Uterus (tissue), 3 donors: ENCODE measurements at regions not wholly inside any gene's neighbourhood (a gene's known extent, or its start where the extent isn't known, plus 50 kb on each side); places are given as distances from the start of the nearest gene placed in this dataset.
A peak's percentile ranks its signal among the peaks of the same experiment; 100 is the strongest.

Experiments used
- DNase-seq, 2 donors: peaks; one replicate each; pipeline ENCODE4 v3.0.0-alpha.2; 2019 to 2020
- H3K27ac ChIP-seq, 2 donors: fragments of 200-600 bp; sonication (generic); 1 replicate in 1 of 2; 2 replicates in 1 of 2; pipeline ENCODE4 v1.5.1; 2016 to 2018
- H3K27me3 ChIP-seq, 2 donors: fragments of 200-600 bp; sonication (generic); one replicate each; pipeline ENCODE4 v1.5.1; 2018 to 2019; ENCODE audit warnings: control low read depth in 1 of 2
- H3K36me3 ChIP-seq, 2 donors: fragments of 200-600 bp; sonication (generic); one replicate each; pipeline ENCODE4 v1.5.1; 2019; ENCODE audit warnings: control low read depth in 1 of 2
- H3K4me1 ChIP-seq, 2 donors: fragments of 200-600 bp; sonication (generic); one replicate each; pipeline ENCODE4 v1.5.1; 2018 to 2019; ENCODE audit warnings: control low read depth in 1 of 2
- H3K4me3 ChIP-seq, 2 donors: fragments of 200-600 bp; sonication (generic); 1 replicate in 1 of 2; 2 replicates in 1 of 2; pipeline ENCODE4 v1.5.1; 2018 to 2019; ENCODE audit warnings: mild to moderate bottlenecking in 1 of 2
- H3K9me3 ChIP-seq, 2 donors: fragments of 200-600 bp; sonication (generic); one replicate each; pipeline ENCODE4 v1.5.1; 2019; ENCODE audit warnings: control low read depth in 1 of 2
- POLR2A ChIP-seq, 2 donors: fragments of 450-650 bp; IDR thresholded peaks; one replicate each; pipeline ENCODE4 v1.6.1; 2016; ENCODE audit warnings: antibody characterized with exemption in 2 of 2, mild to moderate bottlenecking in 1 of 2, moderate library complexity in 1 of 2
- intact Hi-C: fragments of 100-400 bp; cut with DNase I; formaldehyde crosslinking; loops from one replicate; pipeline ENCODE4 v1.15.1; 2023; ENCODE audit warnings: low total_unique reads
- TF ChIP-seq, protein P1 (sequence below), 4 experiments: fragments of 200-600 bp in 2 of 4; fragments of 450-650 bp in 2 of 4; sonication (generic) in 2 of 4; IDR thresholded peaks; one replicate each; pipeline ENCODE4 v1.5.1; 2016 to 2019; ENCODE audit warnings: antibody characterized with exemption in 4 of 4, mild to moderate bottlenecking in 2 of 4, moderate library complexity in 1 of 4
- donor health status: DM: yes; HTN: yes; CAD: no.

DNA sequence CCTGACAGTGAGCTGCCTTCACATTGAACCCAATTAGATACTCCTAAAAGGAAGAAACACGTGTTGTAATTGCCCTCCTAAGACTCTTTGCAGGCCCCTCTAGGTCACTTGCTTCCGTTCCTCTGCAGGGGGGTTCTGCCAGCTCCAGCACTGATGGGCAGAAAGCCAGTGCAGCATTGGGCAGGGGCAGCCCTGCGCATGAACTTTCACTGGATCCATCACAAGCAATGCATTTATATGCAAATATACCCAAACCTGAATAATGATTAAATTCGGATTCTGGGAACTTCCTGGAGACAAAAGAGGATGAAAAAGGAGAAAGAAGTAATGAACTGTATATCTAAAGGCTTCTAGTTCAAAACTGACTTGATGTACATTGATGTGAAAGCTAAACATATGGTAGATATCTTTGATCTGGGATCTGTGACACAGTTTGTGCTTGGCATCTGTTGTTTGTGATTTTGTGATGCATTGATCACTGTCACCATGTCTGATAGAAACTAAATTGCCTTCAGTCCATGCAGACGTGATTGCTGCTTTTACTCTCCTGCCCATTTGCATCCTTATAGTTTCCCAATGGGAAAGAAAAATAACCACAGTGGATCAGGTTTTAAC, 313.4 kb downstream of the DEPDC1B start:
- Histone ChIP-seq H3K4me1 (no peaks in the 10 kb centered on the region), H3K36me3 (no peaks in the 10 kb centered on the region), H3K4me3 (no peak overlapping the region), H3K27me3 (no peaks in the 10 kb centered on the region), H3K27ac (no peak overlapping the region), H3K9me3 (no peaks in the 10 kb centered on the region)
- DNase-seq: no peak
- TF ChIP-seq POLR2A (IDR thresholded peaks at IDR 0.05): no peak
- TF ChIP-seq, protein P1, sequence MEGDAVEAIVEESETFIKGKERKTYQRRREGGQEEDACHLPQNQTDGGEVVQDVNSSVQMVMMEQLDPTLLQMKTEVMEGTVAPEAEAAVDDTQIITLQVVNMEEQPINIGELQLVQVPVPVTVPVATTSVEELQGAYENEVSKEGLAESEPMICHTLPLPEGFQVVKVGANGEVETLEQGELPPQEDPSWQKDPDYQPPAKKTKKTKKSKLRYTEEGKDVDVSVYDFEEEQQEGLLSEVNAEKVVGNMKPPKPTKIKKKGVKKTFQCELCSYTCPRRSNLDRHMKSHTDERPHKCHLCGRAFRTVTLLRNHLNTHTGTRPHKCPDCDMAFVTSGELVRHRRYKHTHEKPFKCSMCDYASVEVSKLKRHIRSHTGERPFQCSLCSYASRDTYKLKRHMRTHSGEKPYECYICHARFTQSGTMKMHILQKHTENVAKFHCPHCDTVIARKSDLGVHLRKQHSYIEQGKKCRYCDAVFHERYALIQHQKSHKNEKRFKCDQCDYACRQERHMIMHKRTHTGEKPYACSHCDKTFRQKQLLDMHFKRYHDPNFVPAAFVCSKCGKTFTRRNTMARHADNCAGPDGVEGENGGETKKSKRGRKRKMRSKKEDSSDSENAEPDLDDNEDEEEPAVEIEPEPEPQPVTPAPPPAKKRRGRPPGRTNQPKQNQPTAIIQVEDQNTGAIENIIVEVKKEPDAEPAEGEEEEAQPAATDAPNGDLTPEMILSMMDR (IDR thresholded peaks at IDR 0.05): no peak
- intact Hi-C loops: no loop called here

DNA sequence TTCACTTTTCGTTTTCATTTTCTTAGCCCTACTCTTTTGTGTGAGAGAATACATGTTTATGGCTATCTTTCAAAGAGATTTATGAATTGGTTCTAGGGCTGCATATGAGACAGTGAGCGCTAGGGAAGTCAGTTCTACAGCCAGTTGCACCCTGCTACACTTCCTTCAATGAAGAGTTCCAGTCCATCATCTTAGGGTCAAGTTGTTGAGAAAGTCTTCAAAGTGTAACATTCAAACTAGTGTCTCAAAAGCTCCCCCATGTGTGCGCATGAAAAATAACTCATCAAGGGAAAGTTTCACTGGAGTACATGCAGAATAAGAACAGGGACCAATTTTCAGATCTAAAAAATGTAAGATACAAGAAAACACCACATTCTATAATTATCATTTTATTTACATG, 317.2 kb downstream of the DEPDC1B start:
- Histone ChIP-seq H3K9me3 (no peaks in the 10 kb centered on the region), H3K4me3 (no peak overlapping the region), H3K27me3 (no peaks in the 10 kb centered on the region), H3K4me1 (no peaks in the 10 kb centered on the region), H3K36me3 (no peaks in the 10 kb centered on the region), H3K27ac (no peak overlapping the region)
- DNase-seq: no peak
- no peak for TF ChIP-seq POLR2A (IDR thresholded peaks at IDR 0.05)
- TF ChIP-seq, protein P1 (IDR thresholded peaks at IDR 0.05): peak; percentile 5 to 41 (median 24)
- intact Hi-C loops: no loop called here

DNA sequence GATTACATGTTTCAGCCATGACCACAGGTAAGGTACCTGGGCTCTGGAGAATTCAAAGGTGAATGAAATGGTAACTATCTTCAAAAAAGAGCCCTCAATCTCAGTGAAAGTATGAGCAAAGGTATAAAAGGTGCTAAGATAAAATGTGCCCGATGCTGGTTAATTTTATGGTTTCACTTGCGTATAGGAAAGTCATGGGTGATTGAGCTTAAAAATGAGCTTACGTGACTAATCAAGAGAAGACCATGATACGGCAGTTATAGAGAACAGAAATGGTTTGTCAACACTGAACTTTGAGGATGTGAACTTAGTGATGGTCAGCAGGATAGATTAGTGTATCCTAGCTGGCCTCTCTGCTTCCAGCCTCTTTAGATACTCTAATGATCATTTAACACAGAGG, 320.1 kb downstream of the DEPDC1B start:
- Histone ChIP-seq H3K36me3 (no peaks in the 10 kb centered on the region), H3K4me1 (no peaks in the 10 kb centered on the region)

DNA sequence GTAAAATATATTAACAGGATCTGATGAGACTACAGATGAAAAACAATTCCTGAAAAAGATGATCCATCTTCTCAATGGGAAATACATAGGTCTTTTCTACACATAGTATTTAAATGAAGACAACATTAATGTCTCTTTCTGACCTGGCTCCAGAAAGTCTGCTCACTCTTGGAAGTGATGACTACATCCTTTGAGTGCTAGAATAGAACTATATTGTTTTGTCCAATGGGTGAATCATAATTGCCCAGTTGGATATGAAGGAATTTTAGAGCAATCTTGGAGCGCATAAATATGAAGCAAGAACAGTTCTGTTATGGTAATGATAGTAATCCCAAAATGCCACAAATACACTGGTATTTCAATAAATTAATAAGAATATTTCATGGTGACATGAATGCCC, 322.1 kb downstream of the DEPDC1B start:
- no peaks in the 10 kb centered on the region for H3K4me1 ChIP-seq
- no peaks in the 10 kb centered on the region for H3K9me3 ChIP-seq
- no peak overlapping the region for H3K27ac ChIP-seq
- no peaks in the 10 kb centered on the region for H3K27me3 ChIP-seq
- intact Hi-C loops: no loop called here
- no peak overlapping the region for H3K4me3 ChIP-seq
- H3K36me3 ChIP-seq: no peaks in the 10 kb centered on the region
- no peak for TF ChIP-seq POLR2A (IDR thresholded peaks at IDR 0.05)
- TF ChIP-seq, protein P1 (IDR thresholded peaks at IDR 0.05): no peak
- no peak for DNase-seq

More for the DNA sequence above, 320.1 kb downstream of the DEPDC1B start:
- Histone ChIP-seq H3K4me3 (no peak overlapping the region), H3K9me3 (no peaks in the 10 kb centered on the region), H3K27ac (no peak overlapping the region), H3K27me3 (no peaks in the 10 kb centered on the region)
- DNase-seq: no peak
- no peak for TF ChIP-seq POLR2A (IDR thresholded peaks at IDR 0.05)
- TF ChIP-seq, protein P1 (IDR thresholded peaks at IDR 0.05): no peak
- intact Hi-C loops: no loop called here

DNA sequence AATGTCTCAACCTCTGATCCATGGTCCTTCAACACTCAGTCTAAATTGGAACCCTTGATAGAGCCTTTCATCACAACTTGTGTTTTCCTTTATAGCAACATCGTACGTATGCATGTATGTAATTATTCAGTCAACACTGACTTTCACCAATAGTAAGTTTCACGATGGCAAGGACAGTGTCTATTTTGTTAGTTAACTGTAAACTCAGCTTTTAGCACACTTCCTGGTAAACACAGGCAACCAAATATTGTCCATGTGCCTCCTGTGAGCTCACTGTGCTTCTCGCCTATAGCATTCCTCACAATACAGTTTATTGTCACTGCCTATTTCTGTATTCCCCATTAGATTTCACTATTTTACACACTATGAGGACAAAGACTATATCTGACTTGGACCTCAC, 323.1 kb downstream of the DEPDC1B start:
- H3K9me3 ChIP-seq: no peaks in the 10 kb centered on the region
- no peaks in the 10 kb centered on the region for H3K4me1 ChIP-seq
- H3K27me3 ChIP-seq: no peaks in the 10 kb centered on the region
- no peak for DNase-seq
- intact Hi-C loops: no loop called here
- TF ChIP-seq POLR2A (IDR thresholded peaks at IDR 0.05): no peak
- TF ChIP-seq, protein P1 (IDR thresholded peaks at IDR 0.05): no peak
- H3K27ac ChIP-seq: no peak overlapping the region
- no peak overlapping the region for H3K4me3 ChIP-seq
- H3K36me3 ChIP-seq: no peaks in the 10 kb centered on the region
